ENCODE measurements at regions not wholly inside any gene's neighbourhood (a gene's known extent, or its start where the extent isn't known, plus 50 kb on each side); places are given as distances from the start of the nearest gene placed in this dataset.
A peak's percentile ranks its signal among the peaks of the same experiment; 100 is the strongest.

DNA sequence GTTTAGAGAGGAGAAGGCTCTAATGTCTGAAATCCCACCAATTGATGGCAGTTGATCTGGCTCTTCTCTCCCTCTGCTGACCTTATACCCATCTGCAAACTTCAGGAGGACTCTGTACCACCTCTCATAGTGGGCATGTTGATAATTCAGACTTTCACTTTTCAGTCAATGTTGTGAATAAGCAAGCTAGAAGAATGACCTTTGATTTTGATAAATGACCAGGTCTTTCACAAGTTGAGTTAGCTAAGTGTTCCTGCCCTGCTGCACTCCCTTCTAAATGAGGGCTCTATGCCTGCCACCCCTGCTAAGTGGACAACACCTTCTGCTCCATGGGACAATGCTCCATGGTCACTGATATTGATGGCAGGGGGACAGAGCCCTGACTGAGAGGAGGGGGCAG lies 74.7 kb downstream of the SPRY4 start:
- no peaks in the 10 kb centered on the region for H3K79me2 ChIP-seq (ENCODE audit: insufficient read depth, low read length)
- no peak overlapping the region for H3K4me2 ChIP-seq (ENCODE audit: insufficient read depth, low read length)
- H2AFZ ChIP-seq (ENCODE audit: low read length) = no peak overlapping the region
- no peaks in the 10 kb centered on the region for H3K27me3 ChIP-seq (ENCODE audit: insufficient read depth, low read length)
- H3K27ac ChIP-seq (ENCODE audit: low read depth, low read length) = no peak overlapping the region
- H3K4me3 ChIP-seq (ENCODE audit: insufficient read depth, low read length) = no peak overlapping the region
- no peak for DNase-seq (ENCODE audit: insufficient read length, low spot score, missing footprints)
- H3K9me3 ChIP-seq (ENCODE audit: low read depth, low read length) = no peaks in the 10 kb centered on the region
- no peaks in the 10 kb centered on the region for H4K20me1 ChIP-seq (ENCODE audit: insufficient read depth, low read length)
- no peak for TF ChIP-seq CTCF (IDR thresholded peaks at IDR 0.05; ENCODE audit: extremely low read depth, low read depth, low read length)
- peaks cover 29% of the 10 kb centered on the region for H3K4me1 ChIP-seq (ENCODE audit: insufficient read depth, low read length)
- no peaks in the 10 kb centered on the region for H3K36me3 ChIP-seq (ENCODE audit: insufficient read depth, low read length)

DNA sequence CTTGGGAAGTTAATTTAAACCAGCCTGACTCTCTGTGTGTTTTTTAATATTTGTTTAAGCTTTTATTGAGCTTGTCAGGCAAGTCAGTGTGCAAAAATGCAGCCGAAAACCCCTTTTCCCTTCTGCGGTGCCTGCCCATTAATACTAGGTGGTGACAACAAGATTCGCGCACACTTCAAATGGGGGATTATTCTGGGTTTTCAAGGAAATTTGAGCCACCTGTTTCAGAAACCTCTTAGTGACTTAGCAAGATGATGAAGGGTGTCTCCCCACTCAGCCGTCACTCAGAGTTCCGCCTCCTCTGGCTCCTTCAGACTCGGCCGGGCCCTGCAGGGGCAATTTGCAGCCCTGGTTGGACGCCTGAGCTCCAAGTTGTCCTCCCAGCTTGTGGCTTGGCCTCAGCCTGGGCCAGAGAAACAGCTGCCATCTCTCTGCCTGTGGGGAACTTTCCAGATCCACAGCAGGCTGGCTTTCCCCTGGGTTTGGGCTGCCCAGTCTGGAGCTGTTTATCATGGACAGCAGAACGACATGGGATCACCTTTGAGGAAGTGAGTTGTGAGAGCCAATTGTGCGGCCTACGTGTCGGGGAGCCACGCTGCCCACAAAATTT lies 75.9 kb downstream of the SPRY4 start:
- Histone ChIP-seq H3K4me1 (ENCODE audit: insufficient read depth, low read length) (peaks cover 22% of the 10 kb centered on the region), H3K27me3 (ENCODE audit: insufficient read depth, low read length) (no peaks in the 10 kb centered on the region), H3K79me2 (ENCODE audit: insufficient read depth, low read length) (no peaks in the 10 kb centered on the region), H3K9me3 (ENCODE audit: low read depth, low read length) (no peaks in the 10 kb centered on the region), H2AFZ (ENCODE audit: low read length) (peak overlapping the region; percentile 73), H4K20me1 (ENCODE audit: insufficient read depth, low read length) (no peaks in the 10 kb centered on the region), H3K4me2 (ENCODE audit: insufficient read depth, low read length) (peak overlapping the region; percentile 31), H3K4me3 (ENCODE audit: insufficient read depth, low read length) (peak overlapping the region; percentile 15), H3K27ac (ENCODE audit: low read depth, low read length) (no peak overlapping the region), H3K36me3 (ENCODE audit: insufficient read depth, low read length) (no peaks in the 10 kb centered on the region)
- no peak for TF ChIP-seq CTCF (IDR thresholded peaks at IDR 0.05; ENCODE audit: extremely low read depth, low read depth, low read length)
- no peak for DNase-seq (ENCODE audit: insufficient read length, low spot score, missing footprints)

DNA sequence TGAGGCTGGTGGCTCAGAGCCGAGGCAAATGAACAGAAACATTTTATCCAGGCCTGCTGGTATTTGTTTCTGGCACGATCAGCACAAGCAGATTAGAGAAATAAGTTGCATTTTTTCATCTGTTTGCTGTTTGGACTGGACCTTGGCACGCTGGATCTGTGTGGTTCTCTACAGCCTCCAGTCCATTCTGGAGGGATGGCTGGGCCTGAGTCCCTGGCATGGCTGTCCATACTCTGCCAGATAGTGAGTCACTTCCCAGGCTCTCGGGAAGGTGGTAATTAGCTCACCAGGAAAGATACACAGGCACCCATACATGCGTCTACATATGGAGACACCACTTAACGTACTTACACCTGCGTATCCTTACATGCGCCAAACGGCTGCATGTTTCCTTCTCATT lies 78.6 kb downstream of the SPRY4 start:
- Histone ChIP-seq H3K36me3 (ENCODE audit: insufficient read depth, low read length) (no peaks in the 10 kb centered on the region), H3K79me2 (ENCODE audit: insufficient read depth, low read length) (no peaks in the 10 kb centered on the region), H3K4me1 (ENCODE audit: insufficient read depth, low read length) (peaks cover 23% of the 10 kb centered on the region), H3K9me3 (ENCODE audit: low read depth, low read length) (no peaks in the 10 kb centered on the region), H3K27ac (ENCODE audit: low read depth, low read length) (peak overlapping the region; percentile 68), H3K4me2 (ENCODE audit: insufficient read depth, low read length) (peak overlapping the region; percentile 47), H4K20me1 (ENCODE audit: insufficient read depth, low read length) (no peaks in the 10 kb centered on the region), H2AFZ (ENCODE audit: low read length) (peak overlapping the region; percentile 73), H3K4me3 (ENCODE audit: insufficient read depth, low read length) (no peak overlapping the region), H3K27me3 (ENCODE audit: insufficient read depth, low read length) (no peaks in the 10 kb centered on the region)
- no peak for TF ChIP-seq CTCF (IDR thresholded peaks at IDR 0.05; ENCODE audit: extremely low read depth, low read depth, low read length)
- peak; percentile 91 for DNase-seq (ENCODE audit: insufficient read length, low spot score, missing footprints)

DNA sequence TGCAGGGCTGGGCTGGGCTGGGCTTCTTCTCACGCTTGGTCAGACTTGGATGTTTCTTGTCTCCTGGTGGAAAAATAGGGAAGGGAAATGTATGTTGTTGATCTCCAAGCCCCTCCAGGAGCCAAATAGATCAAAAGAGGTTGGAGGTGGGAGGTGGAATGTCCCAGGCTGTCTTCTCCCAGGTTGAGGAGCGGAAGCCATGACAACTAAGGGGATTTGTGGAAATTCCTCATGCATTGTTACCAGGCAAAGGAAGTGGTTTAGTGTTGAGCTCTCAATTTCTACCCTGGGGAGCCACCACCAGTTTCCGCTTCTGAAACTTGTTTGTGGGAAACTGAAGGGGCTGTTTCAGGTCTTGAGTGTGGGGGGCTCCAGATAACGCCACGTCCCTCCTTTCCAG lies 79.0 kb downstream of the SPRY4 start:
- no peaks in the 10 kb centered on the region for H4K20me1 ChIP-seq (ENCODE audit: insufficient read depth, low read length)
- H2AFZ ChIP-seq (ENCODE audit: low read length) = peak overlapping the region; percentile 73
- no peaks in the 10 kb centered on the region for H3K36me3 ChIP-seq (ENCODE audit: insufficient read depth, low read length)
- no peaks in the 10 kb centered on the region for H3K9me3 ChIP-seq (ENCODE audit: low read depth, low read length)
- H3K4me3 ChIP-seq (ENCODE audit: insufficient read depth, low read length) = no peak overlapping the region
- H3K79me2 ChIP-seq (ENCODE audit: insufficient read depth, low read length) = no peaks in the 10 kb centered on the region
- H3K4me2 ChIP-seq (ENCODE audit: insufficient read depth, low read length) = peak overlapping the region; percentile 47
- no peak for DNase-seq (ENCODE audit: insufficient read length, low spot score, missing footprints)
- H3K4me1 ChIP-seq (ENCODE audit: insufficient read depth, low read length) = peaks cover 23% of the 10 kb centered on the region
- peak overlapping the region; percentile 68 for H3K27ac ChIP-seq (ENCODE audit: low read depth, low read length)
- no peak for TF ChIP-seq CTCF (IDR thresholded peaks at IDR 0.05; ENCODE audit: extremely low read depth, low read depth, low read length)
- H3K27me3 ChIP-seq (ENCODE audit: insufficient read depth, low read length) = no peaks in the 10 kb centered on the region
